C4-2B (cell line): ENCODE measurements at regions not wholly inside any gene's neighbourhood (a gene's known extent, or its start where the extent isn't known, plus 50 kb on each side); places are given as distances from the start of the nearest gene placed in this dataset.

Source experiments
- ZFX ChIP-seq: fragments of 450-650 bp; IDR thresholded peaks from 2 replicates; pipeline ENCODE4 v1.6.1; 2017
- TF ChIP-seq, protein P1 (sequence below): fragments of 450-650 bp; conservative IDR thresholded peaks from 2 replicates; pipeline ENCODE4 v1.5.1; 2017; ENCODE audit warnings: mild to moderate bottlenecking

DNA sequence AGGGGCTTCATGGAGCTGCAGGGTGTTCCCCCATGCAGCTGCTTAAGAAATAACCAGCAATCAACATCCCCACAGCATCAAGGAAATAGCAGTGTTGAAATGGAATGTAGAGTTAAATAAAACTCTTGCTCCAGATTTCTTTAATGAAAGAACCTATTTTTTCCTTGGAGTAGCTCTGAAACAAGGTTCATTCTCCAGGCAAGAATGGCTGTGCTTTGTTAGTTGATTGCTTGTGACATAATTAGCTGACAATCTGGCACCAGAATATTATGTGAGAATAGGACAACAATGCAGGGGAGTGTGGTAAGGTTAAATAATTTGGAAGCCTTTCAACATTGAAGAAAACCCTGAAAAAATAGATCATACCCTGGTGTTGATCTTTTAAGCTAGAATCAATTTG lies 254.2 kb upstream of the RRP15 start:
- TF ChIP-seq, protein P1, sequence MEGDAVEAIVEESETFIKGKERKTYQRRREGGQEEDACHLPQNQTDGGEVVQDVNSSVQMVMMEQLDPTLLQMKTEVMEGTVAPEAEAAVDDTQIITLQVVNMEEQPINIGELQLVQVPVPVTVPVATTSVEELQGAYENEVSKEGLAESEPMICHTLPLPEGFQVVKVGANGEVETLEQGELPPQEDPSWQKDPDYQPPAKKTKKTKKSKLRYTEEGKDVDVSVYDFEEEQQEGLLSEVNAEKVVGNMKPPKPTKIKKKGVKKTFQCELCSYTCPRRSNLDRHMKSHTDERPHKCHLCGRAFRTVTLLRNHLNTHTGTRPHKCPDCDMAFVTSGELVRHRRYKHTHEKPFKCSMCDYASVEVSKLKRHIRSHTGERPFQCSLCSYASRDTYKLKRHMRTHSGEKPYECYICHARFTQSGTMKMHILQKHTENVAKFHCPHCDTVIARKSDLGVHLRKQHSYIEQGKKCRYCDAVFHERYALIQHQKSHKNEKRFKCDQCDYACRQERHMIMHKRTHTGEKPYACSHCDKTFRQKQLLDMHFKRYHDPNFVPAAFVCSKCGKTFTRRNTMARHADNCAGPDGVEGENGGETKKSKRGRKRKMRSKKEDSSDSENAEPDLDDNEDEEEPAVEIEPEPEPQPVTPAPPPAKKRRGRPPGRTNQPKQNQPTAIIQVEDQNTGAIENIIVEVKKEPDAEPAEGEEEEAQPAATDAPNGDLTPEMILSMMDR, result no peak
- no peak for TF ChIP-seq ZFX
